SK-N-SH treated with all-trans-retinoic acid at 6 μM for 48 hours (cell line): ENCODE measurements at regions not wholly inside any gene's neighbourhood (a gene's known extent, or its start where the extent isn't known, plus 50 kb on each side); places are given as distances from the start of the nearest gene placed in this dataset.
"Not testable (repeated sequence)": the region's sequence is repeated elsewhere in the genome, so short reads cannot be mapped to it uniquely, and the experiment has no call there.

ENCODE experiments used
- ATAC-seq: fragments of 200-7000 bp; cut with Tn5 transposase; 3 replicates; pipeline ENCODE4 v1.9.1; 2020; ENCODE audit warnings: mild to moderate bottlenecking, moderate library complexity
- ARNTL ChIP-seq: fragments of 450-650 bp; formaldehyde crosslinking; IDR thresholded peaks from 2 replicates; pipeline ENCODE4 v1.5.0; 2020; ENCODE audit warnings: low read depth, mild to moderate bottlenecking, moderate library complexity, borderline replicate concordance
- BACH2 ChIP-seq: fragments of 250-450 bp; sonication (Bioruptor Pico); IDR thresholded peaks from 2 replicates; pipeline ENCODE4 v1.9.0; 2021; ENCODE audit warnings: mild to moderate bottlenecking, borderline replicate concordance
- CREB5 ChIP-seq: fragments of 250-450 bp; sonication (Bioruptor Pico); IDR thresholded peaks from 2 replicates; pipeline ENCODE4 v1.5.1; 2020; ENCODE audit warnings: low read depth, mild to moderate bottlenecking, moderate library complexity
- ESRRG ChIP-seq: fragments of 250-450 bp; sonication (Bioruptor Pico); IDR thresholded peaks from 2 replicates; pipeline ENCODE4 v1.6.1; 2021; ENCODE audit warnings: mild to moderate bottlenecking
- ISL1 ChIP-seq: fragments of 250-450 bp; sonication (Bioruptor Pico); IDR thresholded peaks from 2 replicates; pipeline ENCODE4 v2.1.2; 2022; ENCODE audit warnings: mild to moderate bottlenecking, moderate library complexity
- OSR1 ChIP-seq: fragments of 250-450 bp; sonication (Bioruptor Pico); IDR thresholded peaks from 2 replicates; pipeline ENCODE4 v1.8.0; 2022; ENCODE audit warnings: moderate library complexity, mild to moderate bottlenecking, inconsistent platforms
- PATZ1 ChIP-seq: fragments of 250-450 bp; sonication (Bioruptor Pico); IDR thresholded peaks from 2 replicates; pipeline ENCODE4 v1.8.0; 2020; ENCODE audit warnings: mild to moderate bottlenecking, moderate library complexity, borderline replicate concordance
- PPARA ChIP-seq: fragments of 250-450 bp; sonication (Bioruptor Pico); IDR thresholded peaks from 2 replicates; pipeline ENCODE4 v1.5.0; 2020; ENCODE audit warnings: mild to moderate bottlenecking, borderline replicate concordance
- RARB ChIP-seq: fragments of 250-450 bp; sonication (Bioruptor Pico); IDR thresholded peaks from 2 replicates; pipeline ENCODE4 v1.8.0; 2021; ENCODE audit warnings: mild to moderate bottlenecking, moderate library complexity
- SNAI2 ChIP-seq: fragments of 250-450 bp; sonication (Bioruptor Pico); IDR thresholded peaks from 2 replicates; pipeline ENCODE4 v1.5.0; 2020; ENCODE audit warnings: mild to moderate bottlenecking, moderate library complexity
- TCF4 ChIP-seq: fragments of 250-450 bp; sonication (Bioruptor Pico); IDR thresholded peaks from 2 replicates; pipeline ENCODE4 v1.8.0; 2021; ENCODE audit warnings: mild to moderate bottlenecking, moderate library complexity, borderline replicate concordance
- TOX ChIP-seq: fragments of 250-450 bp; sonication (Bioruptor Pico); IDR thresholded peaks from 2 replicates; pipeline ENCODE4 v1.8.0; 2021; ENCODE audit warnings: mild to moderate bottlenecking, moderate library complexity, borderline replicate concordance
- ZC3H10 ChIP-seq: fragments of 250-450 bp; sonication (Bioruptor Pico); IDR thresholded peaks from 2 replicates; pipeline ENCODE4 v1.5.1; 2021; ENCODE audit warnings: mild to moderate bottlenecking, moderate library complexity
- ZFP3 ChIP-seq: fragments of 250-450 bp; sonication (Bioruptor Pico); IDR thresholded peaks from 2 replicates; pipeline ENCODE4 v1.5.0; 2020; ENCODE audit warnings: mild to moderate bottlenecking, moderate library complexity
- ZNF565 ChIP-seq: fragments of 450-650 bp; formaldehyde crosslinking; conservative IDR thresholded peaks from 2 replicates; pipeline ENCODE4 v1.5.0; 2020; ENCODE audit warnings: low read depth, mild to moderate bottlenecking, moderate library complexity
- ZNF70 ChIP-seq: fragments of 450-650 bp; formaldehyde crosslinking; IDR thresholded peaks from 2 replicates; pipeline ENCODE4 v1.5.0; 2020; ENCODE audit warnings: mild to moderate bottlenecking, moderate library complexity
- ZNF8 ChIP-seq: fragments of 450-650 bp; formaldehyde crosslinking; IDR thresholded peaks from 2 replicates; pipeline ENCODE4 v1.5.0; 2020; ENCODE audit warnings: mild to moderate bottlenecking, moderate library complexity
- TF ChIP-seq, protein P1 (sequence below): fragments of 250-450 bp; sonication (Bioruptor Pico); IDR thresholded peaks from 2 replicates; pipeline ENCODE4 v1.5.0; 2020; ENCODE audit warnings: mild to moderate bottlenecking, moderate library complexity
- TF ChIP-seq, protein P2 (sequence below): fragments of 250-450 bp; sonication (Bioruptor Pico); IDR thresholded peaks from 2 replicates; pipeline ENCODE4 v1.8.0; 2021; ENCODE audit warnings: low read depth, mild to moderate bottlenecking, moderate library complexity, borderline replicate concordance

- not testable (repeated sequence) for ATAC-seq
- peak; percentile 93 for TF ChIP-seq ZNF8 (CRISPR knock-in tag)
Observed at GRCh38 chr10:4236905-4237304, 451.9 kb upstream of the KLF6 start.

- no peak for ATAC-seq
- TF ChIP-seq PPARA (no peak), BACH2 (CRISPR knock-in tag) (no peak)
Observed at GRCh38 chr10:4234661-4235060, 449.7 kb upstream of the KLF6 start.

GRCh38 chr10:4231439-4231838 is 446.4 kb upstream of the KLF6 start:
- ATAC-seq = no peak
- no peak for TF ChIP-seq CREB5
- no peak for TF ChIP-seq ZNF70 (CRISPR knock-in tag)

- TF ChIP-seq ESRRG (no peak), PPARA (no peak), ZFP3 (CRISPR knock-in tag) (no peak), TCF4 (CRISPR knock-in tag) (no peak), ARNTL (CRISPR knock-in tag) (no peak), ZNF565 (no peak), ZNF70 (CRISPR knock-in tag) (no peak), RARB (CRISPR knock-in tag) (no peak), ISL1 (no peak), ZC3H10 (CRISPR knock-in tag) (no peak; the same call in 1 of the 2 replicates)
- TF ChIP-seq, protein P1, sequence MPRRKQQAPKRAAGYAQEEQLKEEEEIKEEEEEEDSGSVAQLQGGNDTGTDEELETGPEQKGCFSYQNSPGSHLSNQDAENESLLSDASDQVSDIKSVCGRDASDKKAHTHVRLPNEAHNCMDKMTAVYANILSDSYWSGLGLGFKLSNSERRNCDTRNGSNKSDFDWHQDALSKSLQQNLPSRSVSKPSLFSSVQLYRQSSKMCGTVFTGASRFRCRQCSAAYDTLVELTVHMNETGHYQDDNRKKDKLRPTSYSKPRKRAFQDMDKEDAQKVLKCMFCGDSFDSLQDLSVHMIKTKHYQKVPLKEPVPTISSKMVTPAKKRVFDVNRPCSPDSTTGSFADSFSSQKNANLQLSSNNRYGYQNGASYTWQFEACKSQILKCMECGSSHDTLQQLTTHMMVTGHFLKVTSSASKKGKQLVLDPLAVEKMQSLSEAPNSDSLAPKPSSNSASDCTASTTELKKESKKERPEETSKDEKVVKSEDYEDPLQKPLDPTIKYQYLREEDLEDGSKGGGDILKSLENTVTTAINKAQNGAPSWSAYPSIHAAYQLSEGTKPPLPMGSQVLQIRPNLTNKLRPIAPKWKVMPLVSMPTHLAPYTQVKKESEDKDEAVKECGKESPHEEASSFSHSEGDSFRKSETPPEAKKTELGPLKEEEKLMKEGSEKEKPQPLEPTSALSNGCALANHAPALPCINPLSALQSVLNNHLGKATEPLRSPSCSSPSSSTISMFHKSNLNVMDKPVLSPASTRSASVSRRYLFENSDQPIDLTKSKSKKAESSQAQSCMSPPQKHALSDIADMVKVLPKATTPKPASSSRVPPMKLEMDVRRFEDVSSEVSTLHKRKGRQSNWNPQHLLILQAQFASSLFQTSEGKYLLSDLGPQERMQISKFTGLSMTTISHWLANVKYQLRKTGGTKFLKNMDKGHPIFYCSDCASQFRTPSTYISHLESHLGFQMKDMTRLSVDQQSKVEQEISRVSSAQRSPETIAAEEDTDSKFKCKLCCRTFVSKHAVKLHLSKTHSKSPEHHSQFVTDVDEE (CRISPR knock-in tag) = no peak
- TF ChIP-seq, protein P2, sequence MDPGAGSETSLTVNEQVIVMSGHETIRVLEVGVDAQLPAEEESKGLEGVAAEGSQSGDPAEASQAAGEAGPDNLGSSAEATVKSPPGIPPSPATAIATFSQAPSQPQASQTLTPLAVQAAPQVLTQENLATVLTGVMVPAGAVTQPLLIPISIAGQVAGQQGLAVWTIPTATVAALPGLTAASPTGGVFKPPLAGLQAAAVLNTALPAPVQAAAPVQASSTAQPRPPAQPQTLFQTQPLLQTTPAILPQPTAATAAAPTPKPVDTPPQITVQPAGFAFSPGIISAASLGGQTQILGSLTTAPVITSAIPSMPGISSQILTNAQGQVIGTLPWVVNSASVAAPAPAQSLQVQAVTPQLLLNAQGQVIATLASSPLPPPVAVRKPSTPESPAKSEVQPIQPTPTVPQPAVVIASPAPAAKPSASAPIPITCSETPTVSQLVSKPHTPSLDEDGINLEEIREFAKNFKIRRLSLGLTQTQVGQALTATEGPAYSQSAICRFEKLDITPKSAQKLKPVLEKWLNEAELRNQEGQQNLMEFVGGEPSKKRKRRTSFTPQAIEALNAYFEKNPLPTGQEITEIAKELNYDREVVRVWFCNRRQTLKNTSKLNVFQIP = no peak
- no peak for ATAC-seq
Observed at GRCh38 chr10:4230036-4230435, 445.0 kb upstream of the KLF6 start.

DNA sequence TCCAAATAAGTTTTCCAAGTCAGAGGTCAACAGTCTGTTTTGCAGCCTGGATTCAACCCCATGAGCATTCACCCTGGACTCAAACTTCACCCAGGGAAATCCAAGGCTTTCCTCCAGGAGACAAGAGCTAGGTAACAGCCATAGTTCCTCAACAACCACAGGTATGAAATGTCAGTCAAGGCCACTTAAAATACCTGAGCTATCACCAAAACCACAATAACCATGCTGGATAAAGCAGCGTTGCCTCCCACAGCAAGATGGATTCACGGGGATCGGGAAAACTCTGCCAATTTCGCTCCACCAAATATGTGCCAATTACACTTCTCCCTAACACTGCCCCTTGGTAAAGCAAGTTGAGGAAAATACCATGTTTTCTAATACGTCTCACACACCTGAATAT is 444.1 kb upstream of the KLF6 start:
- TF ChIP-seq TOX (CRISPR knock-in tag) = no peak
- TF ChIP-seq TCF4 (CRISPR knock-in tag) = no peak
- no peak for TF ChIP-seq ZNF565
- no peak for TF ChIP-seq SNAI2
- no peak for TF ChIP-seq PATZ1 (CRISPR knock-in tag)
- TF ChIP-seq ARNTL (CRISPR knock-in tag) = no peak
- TF ChIP-seq ZNF70 (CRISPR knock-in tag) = no peak
- ATAC-seq = no peak

GRCh38 chr10:4227586-4227985 is 442.6 kb upstream of the KLF6 start:
- TF ChIP-seq, protein P1 (CRISPR knock-in tag) = no peak
- TF ChIP-seq ARNTL (CRISPR knock-in tag) = no peak
- no peak for TF ChIP-seq ZNF70 (CRISPR knock-in tag)
- no peak for TF ChIP-seq BACH2 (CRISPR knock-in tag)
- TF ChIP-seq TCF4 (CRISPR knock-in tag) = no peak
- TF ChIP-seq, protein P2 = no peak
- no peak for TF ChIP-seq PPARA
- TF ChIP-seq ESRRG = no peak
- no peak for TF ChIP-seq ZFP3 (CRISPR knock-in tag)
- no peak for TF ChIP-seq RARB (CRISPR knock-in tag)
- TF ChIP-seq ZNF8 (CRISPR knock-in tag) = no peak
- no peak for TF ChIP-seq OSR1
- no peak for TF ChIP-seq SNAI2
- TF ChIP-seq, all 23 proteins: peak for 0
- no peak for ATAC-seq
